Panc1 (cell line): ENCODE measurements at regions not wholly inside any gene's neighbourhood (a gene's known extent, or its start where the extent isn't known, plus 50 kb on each side); places are given as distances from the start of the nearest gene placed in this dataset.

Experiments used
- ATAC-seq: fragments of 200-7000 bp; cut with Tn5 transposase; 2 replicates; pipeline ENCODE4 v1.9.1; 2020; ENCODE audit warnings: mild to moderate bottlenecking, moderate library complexity
- BruUV-seq: library from RNA; stranded (reverse); fragments of 400-500 nt; replicated peaks from 2 replicates; lab custom pipeline; 2021; lab: Mats Ljungman, UMichigan
- CTCF ChIA-PET: fragments of 300-600 bp; sonication (Branson Sonifier 250); formaldehyde crosslinking; loops from one replicate; lab custom pipeline; 2022; ENCODE audit warnings: antibody characterized with exemption; lab: Charles Lee
- POLR2A ChIA-PET: fragments of 300-600 bp; sonication (Branson Sonifier 250); formaldehyde crosslinking; loops from one replicate; lab custom pipeline; 2022; ENCODE audit warnings: antibody characterized with exemption; lab: Charles Lee
- DNase-seq: peaks from one replicate; pipeline ENCODE4 v3.0.0-alpha.2; 2010; ENCODE audit warnings: low read depth, low spot score
- H3K27ac ChIP-seq: 2 replicates; pipeline ENCODE4 v1.5.1; 2011; ENCODE audit warnings: mild to moderate bottlenecking, low read length, inconsistent platforms
- H3K27me3 ChIP-seq: fragments of 200-500 bp; sonication (Bioruptor generic); 2 replicates; pipeline ENCODE4 v1.6.0; 2014; ENCODE audit warnings: low read length, inconsistent platforms; ENCODE audit not compliant: control insufficient read depth, insufficient read depth
- H3K36me3 ChIP-seq: fragments of 200-500 bp; sonication (Bioruptor generic); 2 replicates; pipeline ENCODE4 v1.5.1; 2014; ENCODE audit warnings: inconsistent platforms, mild to moderate bottlenecking, low read length, moderate library complexity; ENCODE audit not compliant: control insufficient read depth, insufficient read depth
- H3K4me1 ChIP-seq: 2 replicates; pipeline ENCODE4 v1.5.1; 2011; ENCODE audit warnings: inconsistent platforms, mild to moderate bottlenecking, low read length, moderate library complexity; ENCODE audit not compliant: control insufficient read depth, insufficient read depth
- H3K4me3 ChIP-seq, 2 experiments: 2 replicates each; pipeline ENCODE4 v1.5.1; 2011 to 2012; ENCODE audit warnings: low read depth in 2 of 2, low read length in 2 of 2, mild to moderate bottlenecking in 2 of 2, inconsistent platforms in 1 of 2, moderate library complexity in 1 of 2
- H3K9me3 ChIP-seq: fragments of 200-500 bp; sonication (Bioruptor generic); 2 replicates; pipeline ENCODE4 v1.5.1; 2014; ENCODE audit warnings: low read depth, mild to moderate bottlenecking, inconsistent platforms, low read length, moderate library complexity; ENCODE audit not compliant: control insufficient read depth, insufficient read depth
- CTCF ChIP-seq: fragments of 450-650 bp; IDR thresholded peaks from 2 replicates; pipeline ENCODE4 v1.5.1; 2017; ENCODE audit warnings: mild to moderate bottlenecking
- POLR2AphosphoS5 ChIP-seq: IDR thresholded peaks from 2 replicates; pipeline ENCODE4 v1.6.1; 2012; ENCODE audit warnings: mild to moderate bottlenecking, low read depth, low read length, moderate library complexity
- REST ChIP-seq, 2 experiments: IDR thresholded peaks; 2 replicates each; pipeline ENCODE4 v1.6.1; 2011 to 2012; ENCODE audit warnings: low read depth in 2 of 2, control low read depth in 1 of 2, low read length in 1 of 2, mild to moderate bottlenecking in 1 of 2, moderate library complexity in 1 of 2; ENCODE audit not compliant: insufficient read depth in 1 of 2
- SIN3A ChIP-seq: IDR thresholded peaks from 2 replicates; pipeline ENCODE4 v1.6.1; 2012; ENCODE audit warnings: low read depth, mild to moderate bottlenecking, low read length, moderate library complexity, borderline replicate concordance; ENCODE audit not compliant: insufficient read depth
- TCF7L2 ChIP-seq: IDR thresholded peaks from 2 replicates; pipeline ENCODE4 v1.6.1; 2011; ENCODE audit warnings: mild to moderate bottlenecking, low read depth, low read length, inconsistent platforms
- in situ Hi-C: cut with HindIII; loops from 2 replicates; pipeline ENCODE4 v1.10.0; 2016; ENCODE audit warnings: low sequenced_read_pairs, low pct_unique_long_range_greater_than_20kb
- intact Hi-C: fragments of 100-400 bp; cut with micrococcal nuclease; formaldehyde crosslinking; loops from one replicate; pipeline ENCODE4 v1.10.0; 2022; ENCODE audit not compliant: unreplicated experiment

- in situ Hi-C loops, result no loop called here
- no peak for ATAC-seq
- TF ChIP-seq SIN3A (no peak), CTCF (no peak), POLR2AphosphoS5 (no peak), TCF7L2 (no peak), REST (IDR thresholded peaks at IDR 0.05; ENCODE audit: insufficient read depth in 1 of 2, low read depth in 2 of 2, low read length in 1 of 2) (no peak)
Measured at GRCh38 chr9:107153336-107153735, 129.7 kb upstream of the RAD23B start.

GRCh38 chr9:107154291-107154690 lies 128.8 kb upstream of the RAD23B start:
- no peaks in the 10 kb centered on the region for H3K36me3 ChIP-seq
- H3K27ac ChIP-seq, result no peak overlapping the region
- ChIA-PET CTCF (no interaction called here), POLR2A (no interaction called here)
- H3K4me1 ChIP-seq, result no peaks in the 10 kb centered on the region
- H3K4me3 ChIP-seq, result no peak overlapping the region
- ATAC-seq (no peak), DNase-seq (no peak)
- in situ Hi-C loops (no loop called here), intact Hi-C loops (no loop called here)
- H3K9me3 ChIP-seq, result no peaks in the 10 kb centered on the region
- BruUV-seq, result no TSS peak
- no peak for TF ChIP-seq CTCF
- no peaks in the 10 kb centered on the region for H3K27me3 ChIP-seq

More at GRCh38 chr9:107153336-107153735, 129.7 kb upstream of the RAD23B start:
- H3K4me3 ChIP-seq, result no peak overlapping the region
- CTCF ChIA-PET, result no interaction called here
- H3K36me3 ChIP-seq, result no peaks in the 10 kb centered on the region
- no peaks in the 10 kb centered on the region for H3K4me1 ChIP-seq
- no peak overlapping the region for H3K27ac ChIP-seq
- BruUV-seq, result no TSS peak
- DNase-seq, result no peak
- intact Hi-C loops, result no loop called here
- no peaks in the 10 kb centered on the region for H3K27me3 ChIP-seq
- H3K9me3 ChIP-seq, result no peaks in the 10 kb centered on the region
- POLR2A ChIA-PET, result no interaction called here

GRCh38 chr9:107154766-107155165 lies 128.3 kb upstream of the RAD23B start:
- DNase-seq, result no peak
- in situ Hi-C loops (no loop called here), intact Hi-C loops (no loop called here)
- H3K27ac ChIP-seq, result no peak overlapping the region
- no peaks in the 10 kb centered on the region for H3K4me1 ChIP-seq
- H3K36me3 ChIP-seq, result no peaks in the 10 kb centered on the region
- POLR2A ChIA-PET, result no interaction called here
- CTCF ChIA-PET, result no interaction called here
- H3K9me3 ChIP-seq, result no peaks in the 10 kb centered on the region
- H3K4me3 ChIP-seq, result no peak overlapping the region
- TF ChIP-seq SIN3A (no peak), REST (IDR thresholded peaks at IDR 0.05; ENCODE audit: insufficient read depth in 1 of 2, low read depth in 2 of 2, low read length in 1 of 2) (no peak), CTCF (no peak), TCF7L2 (no peak), POLR2AphosphoS5 (no peak)
- no peaks in the 10 kb centered on the region for H3K27me3 ChIP-seq
- no peak for ATAC-seq
- no TSS peak for BruUV-seq
